PFSK-1 (cell line): ENCODE measurements at regions not wholly inside any gene's neighbourhood (a gene's known extent, or its start where the extent isn't known, plus 50 kb on each side); places are given as distances from the start of the nearest gene placed in this dataset.

Source experiments
- FOXP2 ChIP-seq: optimal IDR thresholded peaks from 2 replicates; pipeline ENCODE3; 2011; ENCODE audit warnings: borderline replicate concordance, control low read depth, inconsistent platforms; ENCODE audit not compliant: insufficient read depth; ENCODE audit errors: extremely low read length, extremely low read depth
- POLR2AphosphoS5 ChIP-seq: IDR thresholded peaks from 2 replicates; pipeline ENCODE4 v1.6.1; 2012; ENCODE audit warnings: low read depth, mild to moderate bottlenecking, control low read depth, low read length, moderate library complexity
- SIN3A ChIP-seq: IDR thresholded peaks from 2 replicates; pipeline ENCODE4 v1.6.1; 2012; ENCODE audit warnings: mild to moderate bottlenecking, low read length, moderate library complexity, borderline replicate concordance; ENCODE audit not compliant: insufficient read depth
- TAF1 ChIP-seq: IDR thresholded peaks from 2 replicates; pipeline ENCODE4 v1.6.1; 2012; ENCODE audit warnings: low read length, control low read depth, borderline replicate concordance; ENCODE audit not compliant: insufficient read depth
- TF ChIP-seq, protein P1 (sequence below), 2 experiments: IDR thresholded peaks; 2 replicates each; pipeline versions ENCODE4 v1.6.1 to v1.8.0; 2011 to 2012; ENCODE audit warnings: low read depth in 2 of 2, low read length in 2 of 2, control low read depth in 1 of 2, inconsistent platforms in 1 of 2, mild to moderate bottlenecking in 1 of 2, moderate library complexity in 1 of 2; ENCODE audit not compliant: insufficient read depth in 1 of 2

DNA sequence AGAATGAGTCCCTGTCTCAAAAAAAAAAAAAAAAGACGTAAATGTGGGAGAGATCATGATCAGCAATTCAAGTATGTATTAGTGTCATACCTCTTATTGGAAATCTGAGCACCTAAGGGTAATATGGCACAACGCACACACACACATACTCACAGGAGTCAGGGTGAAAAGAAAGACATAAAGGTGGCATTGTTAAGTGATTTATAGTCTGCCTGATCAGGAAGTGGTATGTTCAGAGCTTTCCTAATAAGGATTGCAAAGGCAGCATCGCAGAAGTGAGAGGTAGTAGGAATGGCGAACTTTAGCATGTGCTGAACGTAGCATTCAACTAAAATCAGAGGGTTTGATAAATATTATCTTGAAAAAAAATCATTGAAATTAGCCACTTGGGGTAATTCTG, 854.3 kb downstream of the METTL15 start:
- TF ChIP-seq, protein P1, sequence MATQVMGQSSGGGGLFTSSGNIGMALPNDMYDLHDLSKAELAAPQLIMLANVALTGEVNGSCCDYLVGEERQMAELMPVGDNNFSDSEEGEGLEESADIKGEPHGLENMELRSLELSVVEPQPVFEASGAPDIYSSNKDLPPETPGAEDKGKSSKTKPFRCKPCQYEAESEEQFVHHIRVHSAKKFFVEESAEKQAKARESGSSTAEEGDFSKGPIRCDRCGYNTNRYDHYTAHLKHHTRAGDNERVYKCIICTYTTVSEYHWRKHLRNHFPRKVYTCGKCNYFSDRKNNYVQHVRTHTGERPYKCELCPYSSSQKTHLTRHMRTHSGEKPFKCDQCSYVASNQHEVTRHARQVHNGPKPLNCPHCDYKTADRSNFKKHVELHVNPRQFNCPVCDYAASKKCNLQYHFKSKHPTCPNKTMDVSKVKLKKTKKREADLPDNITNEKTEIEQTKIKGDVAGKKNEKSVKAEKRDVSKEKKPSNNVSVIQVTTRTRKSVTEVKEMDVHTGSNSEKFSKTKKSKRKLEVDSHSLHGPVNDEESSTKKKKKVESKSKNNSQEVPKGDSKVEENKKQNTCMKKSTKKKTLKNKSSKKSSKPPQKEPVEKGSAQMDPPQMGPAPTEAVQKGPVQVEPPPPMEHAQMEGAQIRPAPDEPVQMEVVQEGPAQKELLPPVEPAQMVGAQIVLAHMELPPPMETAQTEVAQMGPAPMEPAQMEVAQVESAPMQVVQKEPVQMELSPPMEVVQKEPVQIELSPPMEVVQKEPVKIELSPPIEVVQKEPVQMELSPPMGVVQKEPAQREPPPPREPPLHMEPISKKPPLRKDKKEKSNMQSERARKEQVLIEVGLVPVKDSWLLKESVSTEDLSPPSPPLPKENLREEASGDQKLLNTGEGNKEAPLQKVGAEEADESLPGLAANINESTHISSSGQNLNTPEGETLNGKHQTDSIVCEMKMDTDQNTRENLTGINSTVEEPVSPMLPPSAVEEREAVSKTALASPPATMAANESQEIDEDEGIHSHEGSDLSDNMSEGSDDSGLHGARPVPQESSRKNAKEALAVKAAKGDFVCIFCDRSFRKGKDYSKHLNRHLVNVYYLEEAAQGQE (IDR thresholded peaks at IDR 0.05; ENCODE audit: insufficient read depth in 1 of 2, low read depth in 2 of 2, low read length in 2 of 2): no peak
- TF ChIP-seq FOXP2: no peak
- no peak for TF ChIP-seq POLR2AphosphoS5
- TF ChIP-seq TAF1: no peak
- TF ChIP-seq SIN3A: no peak

DNA sequence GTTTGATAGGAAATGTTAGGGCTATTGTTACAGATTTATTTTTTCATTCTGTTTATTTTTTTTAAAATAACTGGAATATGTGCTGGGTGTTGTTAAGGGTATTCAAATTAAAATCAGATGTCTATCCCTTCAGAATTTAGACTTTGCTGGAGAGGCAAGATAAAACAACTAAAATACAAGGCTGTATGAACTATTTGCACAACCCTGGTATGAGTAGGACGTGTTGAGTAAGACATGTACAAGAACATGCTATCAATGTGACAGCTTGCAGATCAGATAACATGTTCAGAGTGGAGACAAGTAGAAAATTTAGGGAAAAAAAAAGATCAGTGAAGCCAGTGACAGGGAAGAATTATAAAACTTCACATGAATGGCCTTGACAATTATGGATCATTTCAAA, 853.5 kb downstream of the METTL15 start:
- TF ChIP-seq, protein P1 (IDR thresholded peaks at IDR 0.05; ENCODE audit: insufficient read depth in 1 of 2, low read depth in 2 of 2, low read length in 2 of 2): no peak
- TF ChIP-seq SIN3A (no peak), TAF1 (no peak), POLR2AphosphoS5 (no peak), FOXP2 (no peak)

DNA sequence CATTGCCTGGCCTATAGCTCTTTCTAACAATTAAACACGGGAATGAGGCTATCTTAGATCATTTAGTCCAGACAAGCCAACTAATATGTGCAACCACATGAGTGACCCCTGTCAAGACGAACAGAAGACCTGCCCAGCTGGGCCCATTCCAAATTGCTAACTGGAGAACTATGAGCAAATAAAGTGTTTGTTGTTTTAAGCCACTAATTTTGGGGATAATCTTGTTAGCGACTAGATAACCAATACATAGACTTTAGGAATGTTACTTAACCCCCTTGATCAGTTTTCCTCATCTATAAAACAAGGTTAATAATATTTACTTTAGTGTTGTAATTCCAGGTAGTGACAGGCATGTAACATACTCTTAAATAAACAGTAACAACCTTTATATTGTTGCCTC, 848.3 kb downstream of the METTL15 start:
- TF ChIP-seq FOXP2 (no peak), SIN3A (no peak), TAF1 (no peak), POLR2AphosphoS5 (no peak)
- TF ChIP-seq, protein P1 (IDR thresholded peaks at IDR 0.05; ENCODE audit: insufficient read depth in 1 of 2, low read depth in 2 of 2, low read length in 2 of 2): no peak

DNA sequence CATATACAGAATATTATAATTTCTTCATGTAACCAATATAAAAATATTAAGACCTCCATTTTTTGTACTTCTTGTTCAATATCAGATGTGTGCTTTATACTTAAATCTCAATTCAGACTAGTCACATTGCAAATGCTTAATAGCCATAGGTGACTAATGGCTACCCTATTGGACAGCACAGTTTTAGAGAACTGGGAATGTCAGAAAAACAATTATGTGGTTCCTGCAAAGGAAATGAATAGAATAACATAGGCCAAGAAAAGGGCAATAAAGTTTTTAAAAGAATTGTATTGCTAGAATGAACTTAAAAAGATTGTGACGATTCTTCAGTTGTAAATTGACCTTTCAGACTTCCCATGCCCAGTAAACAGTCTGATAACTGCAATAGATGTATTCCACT, 843.0 kb downstream of the METTL15 start:
- TF ChIP-seq POLR2AphosphoS5 (no peak), FOXP2 (no peak), TAF1 (no peak), SIN3A (no peak)
- TF ChIP-seq, protein P1 (IDR thresholded peaks at IDR 0.05; ENCODE audit: insufficient read depth in 1 of 2, low read depth in 2 of 2, low read length in 2 of 2): no peak

DNA sequence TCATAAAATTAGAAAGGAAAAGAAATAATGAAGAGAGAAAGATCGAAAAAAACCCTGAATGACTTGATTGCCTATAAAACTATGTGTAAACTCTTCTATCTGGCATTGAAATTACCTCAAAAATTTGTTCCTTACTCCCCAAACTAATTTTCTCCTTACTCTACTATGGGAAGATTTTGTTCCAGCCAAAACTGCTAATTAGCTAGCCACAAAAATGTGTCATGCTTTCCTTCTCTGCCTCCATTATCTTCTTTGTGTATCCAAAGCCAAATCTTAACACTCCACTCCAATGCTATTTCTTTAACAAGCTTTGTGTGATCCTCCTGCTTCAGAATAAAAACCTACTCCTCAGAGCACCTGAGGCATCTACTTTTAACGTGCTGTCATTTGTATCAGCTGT, 831.2 kb downstream of the METTL15 start:
- TF ChIP-seq, protein P1 (IDR thresholded peaks at IDR 0.05; ENCODE audit: insufficient read depth in 1 of 2, low read depth in 2 of 2, low read length in 2 of 2): no peak
- TF ChIP-seq SIN3A: no peak
- TF ChIP-seq TAF1: no peak
- no peak for TF ChIP-seq FOXP2
- TF ChIP-seq POLR2AphosphoS5: no peak
